Adrenal gland (tissue), 9 donors: ENCODE measurements at regions not wholly inside any gene's neighbourhood (a gene's known extent, or its start where the extent isn't known, plus 50 kb on each side); places are given as distances from the start of the nearest gene placed in this dataset.
"Not testable (repeated sequence)": the region's sequence is repeated elsewhere in the genome, so short reads cannot be mapped to it uniquely, and the experiment has no call there.

Experiments
- DNase-seq, 7 donors: peaks; one replicate each; pipeline ENCODE4 v3.0.0-alpha.2; 2019 to 2020
- H3K27ac ChIP-seq, 5 donors: fragments of 200-600 bp; sonication (generic) in 4 of 5; 1 replicate in 3 of 5; 2 replicates in 2 of 5; pipeline versions ENCODE4 v1.5.1 to v1.8.0; 2016 to 2020; ENCODE audit warnings: mild to moderate bottlenecking in 1 of 5
- H3K27me3 ChIP-seq: fragments of 200-600 bp; 2 replicates; pipeline ENCODE4 v1.8.0; 2021
- H3K36me3 ChIP-seq, 2 donors: fragments of 200-600 bp; replicated peaks in 1 of 2; 1 replicate in 1 of 2; 2 replicates in 1 of 2; pipeline versions ENCODE4 v1.5.1 to v1.8.0; 2018 to 2022
- H3K4me1 ChIP-seq, 2 donors: fragments of 200-600 bp; replicated peaks in 1 of 2; 1 replicate in 1 of 2; 2 replicates in 1 of 2; pipeline versions ENCODE4 v1.5.1 to v1.8.0; 2018 to 2021
- H3K4me3 ChIP-seq, 4 donors: fragments of 200-600 bp; sonication (generic) in 3 of 4; one replicate each; pipeline ENCODE4 v1.5.1; 2016 to 2018
- H3K9me3 ChIP-seq, 3 donors: fragments of 200-600 bp; sonication (generic) in 1 of 3; replicated peaks in 1 of 3; 1 replicate in 2 of 3; 2 replicates in 1 of 3; pipeline versions ENCODE4 v1.5.1 to v1.8.0; 2016 to 2021
- POLR2A ChIP-seq, 2 donors: fragments of 450-650 bp; IDR thresholded peaks; one replicate each; pipeline ENCODE4 v1.6.1; 2017; ENCODE audit warnings: antibody characterized with exemption in 2 of 2, mild to moderate bottlenecking in 2 of 2, moderate library complexity in 1 of 2
- WGBS, 4 donors: extraction: QIAGEN DNeasy Blood & Tissue Kit in 2 of 4; methylation state at CpG; one replicate each; pipeline versions ENCODE4 v1.1.5 to v1.1.7; 2013 to 2017; 5-methylcytosine and 5-hydroxymethylcytosine counted together
- intact Hi-C, 2 donors: fragments of 100-400 bp; cut with DNase I; formaldehyde crosslinking; loops; one replicate each; pipeline versions ENCODE4 v1.14.1 to v1.15.0; 2022 to 2023
- TF ChIP-seq, protein P1 (sequence below), 6 experiments: fragments of 450-650 bp in 4 of 6; fragments of 200-600 bp in 2 of 6; sonication (generic) in 1 of 6; IDR thresholded peaks; 1 replicate in 5 of 6; 2 replicates in 1 of 6; pipeline versions ENCODE4 v1.5.1 to v1.8.0; 2016 to 2021; ENCODE audit warnings: antibody characterized with exemption in 6 of 6, mild to moderate bottlenecking in 2 of 6, moderate library complexity in 1 of 6
- donor health status: healthy with polysubstance abuse.
- donor health status: Bipolar disorder and iron deficiency.
- donor health status: DM: yes; HTN: yes; CAD: no.
- donor health status: DM: no; HTN: no; CAD: no.
- donor health status: DM: no; HTN: no; CAD: no.

DNA sequence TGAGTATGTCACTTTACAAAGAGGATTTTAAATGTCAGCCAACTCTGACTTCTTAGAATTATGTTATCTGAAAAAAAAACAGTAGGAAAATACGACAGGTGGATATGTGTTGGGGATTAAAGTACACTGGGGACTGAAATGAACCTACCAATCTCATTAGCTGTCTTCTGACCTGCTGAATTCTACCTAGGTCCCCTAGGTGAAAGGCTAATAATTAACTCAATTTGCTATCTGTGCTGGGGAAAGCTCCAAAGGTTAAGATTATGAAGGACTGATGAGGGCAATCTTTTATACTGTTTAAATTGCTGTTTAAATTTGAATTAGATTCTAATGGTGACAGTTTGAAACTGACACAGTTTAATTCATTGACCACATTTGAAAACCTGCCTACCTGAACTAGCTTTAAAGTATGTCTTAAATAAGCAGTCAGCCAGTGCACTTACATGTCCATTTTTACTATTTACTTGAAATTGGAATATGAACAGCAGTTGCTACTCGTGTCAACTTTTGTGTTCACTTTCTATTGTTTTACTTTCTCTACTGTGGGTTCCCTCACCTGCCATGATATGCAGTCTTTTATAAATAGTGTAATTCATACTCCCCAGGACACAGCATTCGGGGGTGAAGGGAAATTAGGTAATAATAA is 977.3 kb downstream of the C4orf33 start:
- DNase-seq, result no peak
- intact Hi-C loops, result no loop called here
- no peak overlapping the region for H3K27ac ChIP-seq
- no peaks in the 10 kb centered on the region for H3K9me3 ChIP-seq
- H3K36me3 ChIP-seq, result no peaks in the 10 kb centered on the region
- TF ChIP-seq, protein P1, sequence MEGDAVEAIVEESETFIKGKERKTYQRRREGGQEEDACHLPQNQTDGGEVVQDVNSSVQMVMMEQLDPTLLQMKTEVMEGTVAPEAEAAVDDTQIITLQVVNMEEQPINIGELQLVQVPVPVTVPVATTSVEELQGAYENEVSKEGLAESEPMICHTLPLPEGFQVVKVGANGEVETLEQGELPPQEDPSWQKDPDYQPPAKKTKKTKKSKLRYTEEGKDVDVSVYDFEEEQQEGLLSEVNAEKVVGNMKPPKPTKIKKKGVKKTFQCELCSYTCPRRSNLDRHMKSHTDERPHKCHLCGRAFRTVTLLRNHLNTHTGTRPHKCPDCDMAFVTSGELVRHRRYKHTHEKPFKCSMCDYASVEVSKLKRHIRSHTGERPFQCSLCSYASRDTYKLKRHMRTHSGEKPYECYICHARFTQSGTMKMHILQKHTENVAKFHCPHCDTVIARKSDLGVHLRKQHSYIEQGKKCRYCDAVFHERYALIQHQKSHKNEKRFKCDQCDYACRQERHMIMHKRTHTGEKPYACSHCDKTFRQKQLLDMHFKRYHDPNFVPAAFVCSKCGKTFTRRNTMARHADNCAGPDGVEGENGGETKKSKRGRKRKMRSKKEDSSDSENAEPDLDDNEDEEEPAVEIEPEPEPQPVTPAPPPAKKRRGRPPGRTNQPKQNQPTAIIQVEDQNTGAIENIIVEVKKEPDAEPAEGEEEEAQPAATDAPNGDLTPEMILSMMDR (IDR thresholded peaks at IDR 0.05), result no peak
- TF ChIP-seq POLR2A (IDR thresholded peaks at IDR 0.05), result no peak
- no peaks in the 10 kb centered on the region for H3K4me1 ChIP-seq
- no peaks in the 10 kb centered on the region for H3K27me3 ChIP-seq
- H3K4me3 ChIP-seq, result no peak overlapping the region
- 65 to 70% (median 66%) methylated on average over 3 of the region's 3 CpGs for WGBS, 4 donors

DNA sequence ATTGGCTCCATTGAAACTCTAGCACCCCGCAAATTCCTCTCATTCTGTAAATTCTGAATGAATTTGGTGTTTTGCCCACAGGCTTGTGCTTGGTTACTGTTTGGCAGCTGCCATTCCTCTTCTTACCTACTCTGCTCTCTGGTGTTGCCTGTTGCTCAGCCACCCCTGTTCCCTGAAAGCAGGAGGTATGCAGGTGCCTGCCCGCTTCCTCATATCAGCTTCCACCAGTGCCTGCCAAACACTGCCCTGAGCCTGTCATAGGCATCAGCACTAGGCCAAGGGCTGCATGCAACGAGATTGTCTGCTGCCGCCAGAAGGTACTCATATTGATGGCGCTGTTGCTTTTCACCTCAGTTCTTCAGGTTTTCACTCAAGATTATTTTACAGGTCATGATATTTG is 978.1 kb downstream of the C4orf33 start:
- Histone ChIP-seq H3K27me3 (no peaks in the 10 kb centered on the region), H3K4me1 (no peaks in the 10 kb centered on the region), H3K9me3 (no peaks in the 10 kb centered on the region), H3K27ac (no peak overlapping the region), H3K36me3 (no peaks in the 10 kb centered on the region), H3K4me3 (no peak overlapping the region)
- no peak for TF ChIP-seq POLR2A (IDR thresholded peaks at IDR 0.05)
- TF ChIP-seq, protein P1 (IDR thresholded peaks at IDR 0.05), result no peak
- WGBS, 4 donors, result 67 to 88% (median 81%) methylated on average over 5 of the region's 5 CpGs
- DNase-seq, result no peak
- intact Hi-C loops, result no loop called here

DNA sequence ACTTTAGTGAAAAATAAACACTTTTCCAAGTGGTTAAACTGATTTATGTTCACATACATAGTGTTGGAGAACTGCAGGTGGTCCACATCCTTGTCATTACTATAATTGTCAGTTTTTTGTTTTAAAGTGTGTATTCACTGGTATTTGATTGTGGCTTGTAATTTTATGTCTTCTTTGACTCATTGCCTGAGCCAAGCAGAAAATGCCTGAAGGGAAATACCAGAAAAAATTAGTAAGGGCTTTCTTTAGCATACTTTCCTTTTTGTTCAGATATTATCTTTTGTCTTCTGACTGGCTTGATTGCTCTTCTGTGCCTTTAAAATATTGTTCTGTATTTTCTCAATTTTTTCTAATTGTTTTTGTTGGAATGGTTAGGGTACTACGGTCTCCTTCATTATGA is 981.3 kb downstream of the C4orf33 start:
- intact Hi-C loops, result no loop called here
- no peaks in the 10 kb centered on the region for H3K27me3 ChIP-seq
- no peaks in the 10 kb centered on the region for H3K4me1 ChIP-seq
- H3K36me3 ChIP-seq, result no peaks in the 10 kb centered on the region
- TF ChIP-seq, protein P1 (IDR thresholded peaks at IDR 0.05), result no peak
- no peak for TF ChIP-seq POLR2A (IDR thresholded peaks at IDR 0.05)
- no peak for DNase-seq
- H3K9me3 ChIP-seq, result no peaks in the 10 kb centered on the region
- no peak overlapping the region for H3K27ac ChIP-seq
- whole genome bisulfite sequencing, 4 donors, result 66 to 74% (median 72%) methylated on average over 1 of the region's 1 CpG
- no peak overlapping the region for H3K4me3 ChIP-seq

DNA sequence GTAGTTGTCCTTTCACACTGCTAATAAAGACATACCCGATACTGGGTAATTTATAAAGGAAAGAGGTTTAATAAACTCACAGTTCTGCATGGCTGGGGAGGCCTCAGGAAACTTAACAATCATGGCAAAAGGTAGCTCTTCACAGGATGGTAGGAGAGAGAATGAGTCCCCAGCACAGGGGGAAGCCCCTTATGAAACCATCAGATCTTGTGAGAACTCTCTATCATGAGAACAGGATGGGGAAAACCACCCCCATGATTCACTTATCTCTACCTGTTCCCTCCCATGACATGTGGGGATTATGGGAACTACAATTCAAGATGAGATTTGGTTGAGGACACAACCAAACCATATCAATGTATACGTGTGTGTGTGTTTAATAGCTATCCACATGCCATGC is 983.1 kb downstream of the C4orf33 start:
- H3K4me3 ChIP-seq, H3K27ac ChIP-seq, intact Hi-C loops, H3K27me3 ChIP-seq, H3K4me1 ChIP-seq, H3K36me3 ChIP-seq, H3K9me3 ChIP-seq, DNase-seq: not testable (repeated sequence)
- WGBS, 4 donors, result 66 to 80% (median 70%) methylated on average over 2 of the region's 2 CpGs

DNA sequence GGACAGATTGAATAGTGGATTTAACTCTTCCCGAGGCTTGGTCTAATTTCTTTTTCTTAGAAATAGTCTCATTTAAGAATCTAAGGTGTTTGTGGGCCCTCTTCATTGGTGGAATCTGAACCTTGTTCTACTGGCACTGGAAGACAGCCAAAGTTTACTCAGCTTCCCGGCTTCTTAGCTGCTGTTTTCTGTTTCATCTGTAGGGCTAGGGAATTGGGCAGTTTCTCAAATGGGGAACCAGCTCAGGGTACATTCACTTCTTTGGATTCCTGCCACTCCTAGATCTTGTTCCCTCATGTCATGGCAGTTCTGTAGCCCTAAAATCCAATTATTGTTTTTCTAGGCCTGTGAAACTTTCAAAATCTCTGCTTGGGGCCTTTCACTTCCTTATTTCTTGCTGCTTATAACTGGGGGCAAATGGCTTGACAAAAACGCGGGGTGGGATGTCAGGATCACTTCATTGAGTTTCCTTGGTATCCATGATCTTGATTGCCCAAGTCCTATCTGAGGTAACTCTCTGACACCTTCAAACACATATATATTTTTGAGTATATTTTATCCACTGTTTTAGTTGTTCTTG is 985.0 kb downstream of the C4orf33 start:
- no peaks in the 10 kb centered on the region for H3K27me3 ChIP-seq
- WGBS, 4 donors, result 70 to 79% (median 74%) methylated on average over 4 of the region's 4 CpGs
- no peaks in the 10 kb centered on the region for H3K4me1 ChIP-seq
- no peak overlapping the region for H3K4me3 ChIP-seq
- H3K27ac ChIP-seq, result no peak overlapping the region
- DNase-seq, result no peak
- intact Hi-C loops, result no loop called here
- no peaks in the 10 kb centered on the region for H3K9me3 ChIP-seq
- no peaks in the 10 kb centered on the region for H3K36me3 ChIP-seq
- TF ChIP-seq POLR2A (IDR thresholded peaks at IDR 0.05), result no peak
- TF ChIP-seq, protein P1 (IDR thresholded peaks at IDR 0.05), result no peak
